ENCODE measurements at regions not wholly inside any gene's neighbourhood (a gene's known extent, or its start where the extent isn't known, plus 50 kb on each side); places are given as distances from the start of the nearest gene placed in this dataset.

DNA sequence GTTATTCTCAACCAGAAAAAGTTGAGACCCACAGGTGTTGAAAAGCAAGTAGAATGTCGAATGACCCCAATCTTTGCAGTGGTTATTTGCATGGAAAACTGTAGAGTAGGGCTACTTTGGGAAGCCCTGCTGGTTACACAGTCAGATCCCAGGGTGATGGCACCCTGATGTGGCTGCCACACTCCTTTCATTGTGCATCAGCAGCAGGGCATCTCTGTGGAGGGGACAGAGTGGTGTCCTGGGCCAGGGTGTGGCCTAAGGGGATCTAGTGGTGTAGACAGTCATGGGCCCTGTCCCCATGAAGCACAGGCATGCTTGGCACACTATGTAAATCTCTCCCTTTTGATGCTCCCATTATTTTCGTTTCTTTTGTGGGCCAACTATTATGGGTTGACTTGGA, 199.4 kb upstream of the NAV2 start:
- TF ChIP-seq POLR2A (IDR thresholded peaks at IDR 0.05) (no peak), EP300 (IDR thresholded peaks at IDR 0.05) (no peak)
- TF ChIP-seq, protein P1, sequence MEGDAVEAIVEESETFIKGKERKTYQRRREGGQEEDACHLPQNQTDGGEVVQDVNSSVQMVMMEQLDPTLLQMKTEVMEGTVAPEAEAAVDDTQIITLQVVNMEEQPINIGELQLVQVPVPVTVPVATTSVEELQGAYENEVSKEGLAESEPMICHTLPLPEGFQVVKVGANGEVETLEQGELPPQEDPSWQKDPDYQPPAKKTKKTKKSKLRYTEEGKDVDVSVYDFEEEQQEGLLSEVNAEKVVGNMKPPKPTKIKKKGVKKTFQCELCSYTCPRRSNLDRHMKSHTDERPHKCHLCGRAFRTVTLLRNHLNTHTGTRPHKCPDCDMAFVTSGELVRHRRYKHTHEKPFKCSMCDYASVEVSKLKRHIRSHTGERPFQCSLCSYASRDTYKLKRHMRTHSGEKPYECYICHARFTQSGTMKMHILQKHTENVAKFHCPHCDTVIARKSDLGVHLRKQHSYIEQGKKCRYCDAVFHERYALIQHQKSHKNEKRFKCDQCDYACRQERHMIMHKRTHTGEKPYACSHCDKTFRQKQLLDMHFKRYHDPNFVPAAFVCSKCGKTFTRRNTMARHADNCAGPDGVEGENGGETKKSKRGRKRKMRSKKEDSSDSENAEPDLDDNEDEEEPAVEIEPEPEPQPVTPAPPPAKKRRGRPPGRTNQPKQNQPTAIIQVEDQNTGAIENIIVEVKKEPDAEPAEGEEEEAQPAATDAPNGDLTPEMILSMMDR (IDR thresholded peaks at IDR 0.05) = no peak
